ENCODE measurements at regions not wholly inside any gene's neighbourhood (a gene's known extent, or its start where the extent isn't known, plus 50 kb on each side); places are given as distances from the start of the nearest gene placed in this dataset.

- Histone ChIP-seq H3K4me1 (ENCODE audit: control insufficient read depth in 1 of 2, insufficient read depth in 2 of 2, low read length in 2 of 2) (no peaks in the 10 kb centered on the region), H3K27me3 (ENCODE audit: insufficient read depth, low read length) (no peaks in the 10 kb centered on the region), H3K27ac (ENCODE audit: low read depth, low read length) (no peak overlapping the region), H2AFZ (ENCODE audit: low read depth, low read length, poor library complexity, severe bottlenecking) (no peak overlapping the region), H3K4me2 (ENCODE audit: low read length) (no peak overlapping the region), H3K4me3 (replicated peaks in 1 of 2; ENCODE audit: low read depth in 1 of 2, low read length in 2 of 2) (no peak overlapping the region), H3K9me2 (ENCODE audit: insufficient read depth) (no peaks in the 10 kb centered on the region), H4K20me1 (ENCODE audit: insufficient read depth) (no peaks in the 10 kb centered on the region), H3K36me3 (ENCODE audit: control insufficient read depth in 1 of 2, insufficient read depth in 2 of 2, low read length in 2 of 2) (no peaks in the 10 kb centered on the region), H3K79me2 (ENCODE audit: insufficient read depth, low read length) (no peaks in the 10 kb centered on the region), H3K9me3 (ENCODE audit: control insufficient read depth in 1 of 2, insufficient read depth in 1 of 2, low read depth in 1 of 2, low read length in 2 of 2) (no peaks in the 10 kb centered on the region), H3K9ac (ENCODE audit: low read length) (no peak overlapping the region)
- ATAC-seq (no peak), DNase-seq (ENCODE audit: low read depth, low spot score) (no peak)
- TF ChIP-seq EGR1 (IDR thresholded peaks at IDR 0.05; ENCODE audit: low read depth) = no peak
- no peak for TF ChIP-seq FOSL1 (IDR thresholded peaks at IDR 0.05; ENCODE audit: low read depth)
- TF ChIP-seq MAX (IDR thresholded peaks at IDR 0.05) = no peak
- intact Hi-C loops (cut with micrococcal nuclease) = loop anchor here (10.0 kb wide), 2 partner anchors 450 to 530 kb away; partner anchors contain the start of gene MBD2
- CTCF ChIA-PET = no interaction called here
- RAD21 ChIA-PET (ENCODE audit: low non-redundant PET in 1 of 2, low total read pairs in 2 of 2, uncharacterized antibody in 2 of 2, unreplicated experiment in 2 of 2) = no interaction called here
- POLR2A ChIA-PET = no interaction called here
- no TSS peak for BruUV-seq (replicated peaks)
Measured at GRCh38 chr18:54675076-54675475, 84.0 kb downstream of the DYNAP start.

GRCh38 chr18:54679318-54680149, 88.5 kb downstream of the DYNAP start:
- no TSS peak for BruUV-seq (replicated peaks)
- H3K79me2 ChIP-seq (ENCODE audit: insufficient read depth, low read length) = no peaks in the 10 kb centered on the region
- H3K4me2 ChIP-seq (ENCODE audit: low read length) = no peak overlapping the region
- RAD21 ChIA-PET (ENCODE audit: low non-redundant PET in 1 of 2, low total read pairs in 2 of 2, uncharacterized antibody in 2 of 2, unreplicated experiment in 2 of 2) = interaction anchor here (1.0 to 1.5 kb wide), 3 partner anchors 271 to 304 kb away, joined by 3 to 7 read pairs (median 4); no protein-coding TSS in a partner anchor
- TF ChIP-seq RAD21 (IDR thresholded peaks at IDR 0.05; ENCODE audit: low read depth) (peak; percentile 90), CEBPB (IDR thresholded peaks at IDR 0.05; ENCODE audit: low read depth) (no peak), SP1 (IDR thresholded peaks at IDR 0.05; ENCODE audit: low read depth) (no peak), CTCF (IDR thresholded peaks at IDR 0.05 in 2 of 3, conservative IDR thresholded peaks at IDR 0.05 in 1 of 3; ENCODE audit: borderline replicate concordance in 1 of 3, insufficient read depth in 1 of 3, low read depth in 2 of 3, low read length in 2 of 3) (peak; percentile 48 to 86 (median 66); a peak in 5 of 6 replicates)
- intact Hi-C loops (cut with micrococcal nuclease) = loop anchor here (1.0 to 10.0 kb wide), 5 partner anchors 271 to 1898 kb away; partner anchors contain the start of gene MBD2
- H3K9me3 ChIP-seq (ENCODE audit: control insufficient read depth in 1 of 2, insufficient read depth in 1 of 2, low read depth in 1 of 2, low read length in 2 of 2) = no peaks in the 10 kb centered on the region
- ATAC-seq (peak; percentile 90), DNase-seq (ENCODE audit: low read depth, low spot score) (peak; percentile 62)
- H3K27me3 ChIP-seq (ENCODE audit: insufficient read depth, low read length) = no peaks in the 10 kb centered on the region
- no peak overlapping the region for H3K9ac ChIP-seq (ENCODE audit: low read length)
- H3K4me1 ChIP-seq (ENCODE audit: control insufficient read depth in 1 of 2, insufficient read depth in 2 of 2, low read length in 2 of 2) = no peaks in the 10 kb centered on the region
- POLR2A ChIA-PET = no interaction called here
- H4K20me1 ChIP-seq (ENCODE audit: insufficient read depth) = no peaks in the 10 kb centered on the region
- peak overlapping the region; percentile 18 for H2AFZ ChIP-seq (ENCODE audit: low read depth, low read length, poor library complexity, severe bottlenecking)
- H3K27ac ChIP-seq (ENCODE audit: low read depth, low read length) = no peak overlapping the region
- no peaks in the 10 kb centered on the region for H3K36me3 ChIP-seq (ENCODE audit: control insufficient read depth in 1 of 2, insufficient read depth in 2 of 2, low read length in 2 of 2)
- H3K9me2 ChIP-seq (ENCODE audit: insufficient read depth) = no peaks in the 10 kb centered on the region
- CTCF ChIA-PET = interaction anchor here (0.6 to 3.4 kb wide), 6 partner anchors 9 to 304 kb away, joined by 3 to 22 read pairs (median 5); no protein-coding TSS in a partner anchor
- no peak overlapping the region for H3K4me3 ChIP-seq (replicated peaks in 1 of 2; ENCODE audit: low read depth in 1 of 2, low read length in 2 of 2)

Data from HCT116 (cell line).